HG03095 (cell line): ENCODE measurements at regions not wholly inside any gene's neighbourhood (a gene's known extent, or its start where the extent isn't known, plus 50 kb on each side); places are given as distances from the start of the nearest gene placed in this dataset.
"Not testable (repeated sequence)": the region's sequence is repeated elsewhere in the genome, so short reads cannot be mapped to it uniquely, and the experiment has no call there.

Source experiments
- ATAC-seq: cut with Tn5 transposase; IDR thresholded peaks from one replicate; pipeline ENCODE4 v1.9.1; 2021; ENCODE audit warnings: moderate library complexity; ENCODE audit not compliant: unreplicated experiment

DNA sequence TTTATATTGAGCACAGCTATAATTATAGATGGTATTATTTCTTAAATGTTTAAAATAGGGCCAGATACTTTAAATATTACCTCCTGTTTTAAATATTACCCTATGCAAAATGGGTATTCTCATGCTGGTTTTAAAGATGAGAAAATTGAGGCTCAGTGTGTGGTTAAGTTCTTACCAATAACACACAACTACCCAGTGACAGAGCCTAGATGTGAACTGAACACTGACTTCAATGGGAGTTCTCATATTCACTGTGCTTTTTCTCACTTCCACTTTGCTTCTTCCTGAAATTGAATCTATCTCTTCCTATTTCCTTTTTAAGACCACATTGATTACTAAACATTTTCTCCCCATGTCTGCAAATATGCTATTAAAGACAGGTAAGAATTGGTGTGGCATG is 135.8 kb upstream of the TUSC1 start:
- ATAC-seq = no peak

DNA sequence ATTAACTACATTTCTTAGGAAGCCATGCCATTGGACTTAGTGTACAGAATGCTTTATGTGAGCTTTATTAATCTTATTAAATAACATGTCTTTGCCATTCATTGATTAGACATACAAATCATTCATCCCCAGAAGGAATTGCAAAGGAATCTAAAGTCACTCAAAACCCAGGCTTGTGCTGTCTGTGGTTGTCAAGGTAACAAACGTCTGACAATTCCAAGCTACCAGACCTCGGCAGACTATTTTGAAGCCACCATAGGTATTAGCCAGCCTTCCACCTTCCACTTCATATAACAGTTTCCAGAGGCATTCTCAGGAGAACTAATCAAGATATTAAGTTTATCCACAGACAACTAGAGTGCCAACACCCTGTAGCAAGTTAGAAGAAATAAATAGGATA is 135.2 kb upstream of the TUSC1 start:
- no peak for ATAC-seq

DNA sequence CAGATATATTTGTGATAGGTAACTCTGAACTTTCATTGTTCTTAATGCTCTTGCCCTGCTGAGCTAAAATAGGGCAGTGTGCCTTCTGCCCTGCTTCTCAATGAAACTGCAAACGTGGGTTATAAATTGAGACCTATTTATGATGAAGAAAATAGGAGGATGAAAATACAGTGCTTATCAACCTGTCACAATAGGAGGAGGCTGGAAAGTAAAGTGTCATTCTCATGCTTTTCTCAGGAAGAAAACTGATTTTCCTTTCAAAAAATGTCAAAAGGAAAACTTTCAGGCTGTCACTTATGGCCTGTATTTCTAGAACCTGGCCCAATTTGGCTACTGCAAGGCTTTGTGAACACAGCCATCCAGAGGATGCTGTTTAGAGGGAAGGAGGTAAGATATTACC is 130.3 kb upstream of the TUSC1 start:
- no peak for ATAC-seq

DNA sequence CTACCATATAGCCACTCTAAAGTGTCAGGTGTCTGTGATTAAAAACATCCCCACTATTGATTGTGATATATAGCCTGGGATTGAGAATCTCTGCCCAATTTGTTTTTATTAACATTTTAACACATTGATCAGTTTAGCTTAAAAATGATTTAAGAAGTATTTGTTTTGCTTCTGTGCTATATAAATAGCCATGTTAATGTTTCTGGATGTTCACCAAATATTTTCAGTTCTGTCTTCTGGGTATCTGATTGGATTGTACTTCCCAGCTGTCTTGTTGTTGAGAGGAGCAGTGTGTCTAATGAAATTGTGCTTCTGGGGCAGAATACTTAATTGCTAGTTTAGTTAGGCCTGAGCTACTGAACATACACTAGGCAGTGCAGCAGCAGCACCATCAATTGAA is 126.6 kb upstream of the TUSC1 start:
- ATAC-seq = no peak

DNA sequence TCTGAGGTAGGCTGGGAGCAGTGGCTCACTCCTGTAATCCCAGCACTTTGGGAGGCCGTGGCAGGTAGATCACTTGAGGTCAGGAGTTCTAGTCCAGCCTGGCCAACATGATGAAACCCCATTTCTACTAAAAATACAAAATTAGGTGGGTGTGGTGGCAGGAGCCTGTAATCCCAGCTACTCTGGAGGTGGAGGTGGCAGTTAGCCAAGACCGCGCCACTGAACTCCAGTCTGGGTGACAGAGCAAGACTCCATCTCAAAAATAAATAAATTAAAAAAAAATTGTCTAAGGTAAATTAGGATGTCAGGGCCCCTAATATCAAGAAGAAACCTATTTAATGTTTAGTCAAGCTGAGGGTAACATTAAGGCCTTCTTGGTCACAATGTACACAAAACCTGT is 123.7 kb upstream of the TUSC1 start:
- not testable (repeated sequence) for ATAC-seq

DNA sequence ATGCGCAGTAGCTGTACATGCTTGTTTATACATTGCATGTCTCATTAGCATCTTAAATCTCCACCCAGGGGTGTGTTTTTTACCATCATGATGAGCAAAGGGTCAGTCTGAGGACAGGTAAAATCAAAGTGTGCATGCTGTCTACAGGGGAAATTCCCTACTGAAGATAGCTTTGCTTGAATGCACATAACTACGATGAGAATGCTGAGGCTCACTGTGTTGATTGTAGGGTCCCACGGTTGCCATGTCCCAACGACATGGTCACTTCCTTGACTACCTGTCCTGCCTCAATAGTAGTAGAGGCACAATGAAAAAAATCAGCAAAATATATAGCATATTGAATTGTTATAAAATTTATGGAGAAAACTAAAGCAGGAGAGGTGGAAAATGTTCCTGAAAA is 95.6 kb upstream of the TUSC1 start:
- no peak for ATAC-seq

DNA sequence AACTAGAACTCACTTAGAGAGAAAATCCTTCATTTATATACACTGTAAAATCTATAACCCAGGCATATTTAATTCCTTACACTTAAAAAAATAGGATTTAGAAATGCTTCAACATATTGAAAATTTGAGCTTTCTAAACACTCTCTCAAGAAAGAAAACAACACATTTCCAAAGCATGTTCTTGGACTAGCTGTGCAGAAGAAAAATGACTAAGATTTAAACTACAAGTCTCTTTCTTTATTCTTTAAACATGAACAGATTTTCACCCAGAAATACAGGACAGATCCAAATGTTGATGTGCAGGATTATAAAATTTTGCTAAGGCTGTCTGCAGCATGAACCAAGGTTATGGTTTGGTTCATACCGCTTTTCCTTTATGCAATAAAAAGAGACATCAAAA is 77.7 kb upstream of the TUSC1 start:
- ATAC-seq = no peak

DNA sequence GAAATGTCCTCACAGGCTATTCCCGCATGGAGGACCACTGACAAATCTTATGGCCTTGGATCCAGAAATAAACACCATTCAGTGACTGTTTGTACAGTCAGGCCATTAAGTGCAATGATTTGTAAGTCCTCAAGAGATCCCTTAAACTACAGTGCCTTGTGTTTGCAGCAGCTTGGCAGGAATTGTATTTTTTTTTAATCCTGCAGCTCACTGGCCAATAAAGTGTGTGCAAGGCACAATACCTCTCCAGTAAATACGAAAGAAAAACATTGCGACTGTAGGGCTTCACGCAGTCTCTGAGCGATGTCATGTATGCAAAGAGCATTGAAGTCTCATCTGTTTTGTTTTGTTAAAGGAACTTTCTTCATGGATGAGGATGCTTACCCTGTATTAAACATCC is 74.2 kb upstream of the TUSC1 start:
- no peak for ATAC-seq

DNA sequence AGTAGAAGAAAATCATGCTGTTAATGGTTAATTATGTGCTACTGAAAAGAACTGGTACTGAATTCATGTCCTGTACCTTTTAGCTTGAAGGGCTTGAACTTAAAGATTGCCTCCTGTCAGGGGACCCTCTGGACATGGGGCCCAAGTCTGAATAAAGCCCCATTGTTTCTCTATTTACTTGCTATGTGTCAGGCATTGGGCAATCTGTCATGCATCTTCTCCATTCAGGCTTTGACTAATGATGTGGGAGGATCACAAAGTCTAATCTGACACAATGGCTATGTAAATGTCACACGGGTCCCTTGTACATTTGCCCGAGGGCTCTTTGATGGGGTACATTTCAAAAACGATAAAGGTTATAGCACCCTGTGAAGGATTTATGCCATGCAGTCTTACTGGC is 64.0 kb upstream of the TUSC1 start:
- ATAC-seq = no peak

DNA sequence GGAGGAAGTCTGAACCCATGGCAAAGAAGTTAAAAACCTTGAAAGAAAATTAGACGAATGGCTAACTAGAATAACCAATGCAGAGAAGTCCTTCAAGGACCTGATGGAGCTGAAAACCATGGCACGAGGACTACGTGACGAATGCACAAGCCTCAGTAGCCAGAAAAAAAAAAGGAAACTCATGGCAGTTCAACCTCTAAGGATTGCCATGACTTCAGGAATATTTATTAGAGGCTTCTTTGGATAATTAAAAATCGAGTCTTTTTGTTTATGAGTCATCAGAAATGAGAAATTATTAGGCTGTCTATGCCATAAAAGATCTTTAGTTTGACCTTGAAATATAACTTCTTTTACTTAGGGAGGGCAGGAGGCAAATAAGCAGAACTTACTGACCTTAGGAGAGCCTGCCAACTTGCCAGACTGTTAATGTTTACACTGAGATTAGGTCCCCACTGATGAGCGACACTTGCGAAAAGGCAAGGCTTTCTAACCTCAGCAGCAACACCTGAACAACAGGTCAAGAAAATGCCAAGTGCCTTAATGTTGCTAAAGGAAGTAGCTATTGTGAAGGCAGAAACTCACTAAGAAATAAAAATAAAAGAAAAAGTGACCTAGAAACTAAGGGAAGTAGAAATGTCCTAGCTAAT is 55.2 kb upstream of the TUSC1 start:
- no peak for ATAC-seq

DNA sequence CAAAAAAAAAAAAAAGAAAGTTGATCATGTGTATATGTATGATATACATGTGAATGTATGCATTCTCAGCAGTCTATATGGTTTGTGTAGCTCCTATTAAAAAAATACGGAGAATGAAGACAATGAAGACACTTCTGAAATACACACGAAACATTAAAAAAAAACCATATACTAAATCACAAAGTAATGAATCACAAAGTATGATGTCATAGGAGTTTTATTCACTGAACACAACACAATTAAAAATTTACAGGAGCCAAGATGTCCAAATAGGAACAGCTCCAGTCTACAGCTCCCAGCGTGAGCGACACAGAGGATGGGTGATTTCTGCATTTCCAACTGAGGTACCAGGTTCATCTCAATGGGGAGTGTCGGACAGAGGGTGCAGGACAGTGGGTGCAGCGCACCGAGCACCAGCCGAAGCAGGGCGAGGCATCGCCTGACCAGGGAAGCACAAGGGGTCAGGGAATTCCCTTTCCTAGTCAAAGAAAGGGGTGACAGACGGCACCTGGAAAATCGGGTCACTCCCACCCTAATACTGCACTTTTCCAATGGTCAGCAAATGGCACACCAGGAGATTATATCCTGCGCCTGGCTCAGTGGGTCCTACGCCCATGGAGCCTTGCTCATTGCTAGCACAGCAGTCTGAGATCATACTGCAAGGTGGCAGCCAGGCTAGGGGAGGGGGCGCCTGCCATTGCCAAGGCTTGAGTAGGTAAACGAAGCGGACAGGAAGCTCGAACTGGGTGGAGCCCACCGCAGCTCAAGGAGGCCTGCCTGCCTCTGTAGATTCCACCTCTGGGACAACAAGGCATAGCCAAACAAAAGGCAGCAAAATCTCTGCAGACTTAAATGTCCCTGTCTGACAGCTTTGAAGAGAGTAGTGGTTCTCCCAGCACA is 53.9 kb upstream of the TUSC1 start:
- ATAC-seq = not testable (repeated sequence)
